Keratinocyte (primary cell): ENCODE measurements at regions not wholly inside any gene's neighbourhood (a gene's known extent, or its start where the extent isn't known, plus 50 kb on each side); places are given as distances from the start of the nearest gene placed in this dataset.

ENCODE experiments used
- DNase-seq: peaks from one replicate; pipeline ENCODE4 v3.0.0-alpha.2; 2011; ENCODE audit warnings: low read depth, missing footprints, low spot score
- FAIRE-seq: peaks from 2 replicates; lab custom pipeline; 2011; peaks lifted over from hg19 to GRCh38; lab: Jason Lieb, UNC
- H2AFZ ChIP-seq: 2 replicates; pipeline ENCODE4 v1.6.0; 2012; ENCODE audit warnings: low read length, control low read depth, inconsistent platforms; ENCODE audit not compliant: control insufficient read depth
- H3K27ac ChIP-seq: 2 replicates; pipeline ENCODE4 v1.5.1; 2011; ENCODE audit warnings: low read length; ENCODE audit not compliant: control insufficient read depth, insufficient read depth
- H3K27me3 ChIP-seq: 3 replicates; pipeline ENCODE4 v1.6.0; 2011; ENCODE audit warnings: low read length; ENCODE audit not compliant: control insufficient read depth, insufficient read depth; ENCODE audit errors: extremely low read depth
- H3K36me3 ChIP-seq, 2 experiments: 2 replicates in 1 of 2; 3 replicates in 1 of 2; pipeline ENCODE4 v1.5.1; 2011; ENCODE audit warnings: low read length in 2 of 2, mild to moderate bottlenecking in 1 of 2; ENCODE audit not compliant: control insufficient read depth in 2 of 2, insufficient read depth in 2 of 2; ENCODE audit errors: extremely low read depth in 1 of 2
- H3K4me1 ChIP-seq: 3 replicates; pipeline ENCODE4 v1.5.1; 2011; ENCODE audit warnings: low read length; ENCODE audit not compliant: control insufficient read depth, insufficient read depth; ENCODE audit errors: extremely low read depth
- H3K4me2 ChIP-seq: 3 replicates; pipeline ENCODE4 v1.6.0; 2011; ENCODE audit warnings: low read depth, low read length; ENCODE audit not compliant: control insufficient read depth, insufficient read depth; ENCODE audit errors: extremely low read depth
- H3K4me3 ChIP-seq, 3 experiments: fragments of 200-600 bp in 1 of 3; sonication (generic) in 1 of 3; 2 replicates in 2 of 3; 3 replicates in 1 of 3; pipeline ENCODE4 v1.5.1; 2011 to 2016; ENCODE audit warnings: low read length in 3 of 3, mild to moderate bottlenecking in 3 of 3, control low read depth in 2 of 3, inconsistent platforms in 1 of 3, low read depth in 1 of 3, mixed read lengths in 1 of 3, mixed run types in 1 of 3, moderate library complexity in 1 of 3; ENCODE audit not compliant: control insufficient read depth in 2 of 3, insufficient read depth in 2 of 3; ENCODE audit errors: extremely low read depth in 1 of 3
- H3K79me2 ChIP-seq: 2 replicates; pipeline ENCODE4 v1.6.0; 2012; ENCODE audit warnings: low read length; ENCODE audit not compliant: control insufficient read depth, insufficient read depth
- H3K9ac ChIP-seq: 3 replicates; pipeline ENCODE4 v1.6.0; 2011; ENCODE audit warnings: low read length; ENCODE audit not compliant: control insufficient read depth, insufficient read depth; ENCODE audit errors: extremely low read depth
- H3K9me1 ChIP-seq: 3 replicates; pipeline ENCODE4 v1.6.0; 2011; ENCODE audit warnings: low read length; ENCODE audit not compliant: control insufficient read depth, insufficient read depth; ENCODE audit errors: extremely low read depth
- H3K9me3 ChIP-seq: 2 replicates; pipeline ENCODE4 v1.5.1; 2012; ENCODE audit warnings: low read depth, low read length; ENCODE audit not compliant: control insufficient read depth
- H4K20me1 ChIP-seq: 3 replicates; pipeline ENCODE4 v1.6.0; 2011; ENCODE audit warnings: low read length; ENCODE audit not compliant: control insufficient read depth, insufficient read depth; ENCODE audit errors: extremely low read depth
- EZH2 ChIP-seq: IDR thresholded peaks from one replicate; pipeline ENCODE4 v1.6.1; 2012; ENCODE audit warnings: inconsistent platforms, mild to moderate bottlenecking, low read length, moderate library complexity
- dilution Hi-C: fragments of 300-500 bp; cut with MboI; formaldehyde crosslinking; loops from one replicate; pipeline ENCODE4 v1.7.0; 2020; ENCODE audit warnings: low sequenced_read_pairs; ENCODE audit not compliant: extremely low pct_ligation_motif_present
- TF ChIP-seq, protein P1 (sequence below), 3 experiments: IDR thresholded peaks in 1 of 3; conservative IDR thresholded peaks in 1 of 3; optimal IDR thresholded peaks in 1 of 3; 2 replicates in 2 of 3; 3 replicates in 1 of 3; pipeline versions ENCODE3 to v1.5.1; 2011; ENCODE audit warnings: low read length in 3 of 3, mild to moderate bottlenecking in 3 of 3, moderate library complexity in 2 of 3, control low read depth in 1 of 3, inconsistent platforms in 1 of 3; ENCODE audit not compliant: insufficient read depth in 2 of 3; ENCODE audit errors: extremely low read depth in 1 of 3

DNA sequence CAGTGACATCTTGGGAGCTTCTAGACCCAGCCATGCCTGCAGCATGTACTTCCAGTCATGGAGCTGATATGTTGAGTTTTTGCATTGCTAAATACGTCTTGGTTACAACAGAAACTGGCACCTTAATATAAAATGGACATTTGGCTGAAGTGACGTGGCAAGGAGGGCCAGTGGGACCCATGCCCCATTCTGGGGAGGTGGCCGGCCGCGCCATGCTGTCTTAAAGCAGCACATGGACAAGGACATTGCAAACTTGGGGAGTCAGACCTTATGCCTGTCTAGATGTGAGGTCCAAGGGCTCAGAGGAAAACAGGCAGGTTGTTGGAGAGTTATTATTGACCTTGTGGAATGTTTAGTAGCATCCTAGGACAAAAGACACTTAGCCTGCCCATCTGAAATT, 588.0 kb upstream of the CDH4 start:
- dilution Hi-C loops, result no loop called here
- Histone ChIP-seq H3K27me3 (no peaks in the 10 kb centered on the region), H3K4me1 (no peaks in the 10 kb centered on the region), H3K36me3 (no peaks in the 10 kb centered on the region), H4K20me1 (no peaks in the 10 kb centered on the region), H3K4me3 (no peak overlapping the region), H3K4me2 (no peak overlapping the region), H2AFZ (no peak overlapping the region), H3K27ac (no peak overlapping the region), H3K9me3 (no peaks in the 10 kb centered on the region), H3K79me2 (no peaks in the 10 kb centered on the region), H3K9me1 (no peaks in the 10 kb centered on the region), H3K9ac (no peak overlapping the region)
- no peak for FAIRE-seq
- TF ChIP-seq, protein P1, sequence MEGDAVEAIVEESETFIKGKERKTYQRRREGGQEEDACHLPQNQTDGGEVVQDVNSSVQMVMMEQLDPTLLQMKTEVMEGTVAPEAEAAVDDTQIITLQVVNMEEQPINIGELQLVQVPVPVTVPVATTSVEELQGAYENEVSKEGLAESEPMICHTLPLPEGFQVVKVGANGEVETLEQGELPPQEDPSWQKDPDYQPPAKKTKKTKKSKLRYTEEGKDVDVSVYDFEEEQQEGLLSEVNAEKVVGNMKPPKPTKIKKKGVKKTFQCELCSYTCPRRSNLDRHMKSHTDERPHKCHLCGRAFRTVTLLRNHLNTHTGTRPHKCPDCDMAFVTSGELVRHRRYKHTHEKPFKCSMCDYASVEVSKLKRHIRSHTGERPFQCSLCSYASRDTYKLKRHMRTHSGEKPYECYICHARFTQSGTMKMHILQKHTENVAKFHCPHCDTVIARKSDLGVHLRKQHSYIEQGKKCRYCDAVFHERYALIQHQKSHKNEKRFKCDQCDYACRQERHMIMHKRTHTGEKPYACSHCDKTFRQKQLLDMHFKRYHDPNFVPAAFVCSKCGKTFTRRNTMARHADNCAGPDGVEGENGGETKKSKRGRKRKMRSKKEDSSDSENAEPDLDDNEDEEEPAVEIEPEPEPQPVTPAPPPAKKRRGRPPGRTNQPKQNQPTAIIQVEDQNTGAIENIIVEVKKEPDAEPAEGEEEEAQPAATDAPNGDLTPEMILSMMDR (optimal IDR thresholded peaks at IDR 0.05 in 1 of 3, IDR thresholded peaks at IDR 0.05 in 1 of 3, conservative IDR thresholded peaks at IDR 0.05 in 1 of 3; ENCODE audit: extremely low read depth in 1 of 3, insufficient read depth in 2 of 3, low read length in 3 of 3), result no peak
- no peak for TF ChIP-seq EZH2
- no peak for DNase-seq

GRCh38 chr20:60667641-60668040, 584.4 kb upstream of the CDH4 start:
- no peak overlapping the region for H3K4me3 ChIP-seq
- no peaks in the 10 kb centered on the region for H3K9me3 ChIP-seq
- TF ChIP-seq, protein P1 (optimal IDR thresholded peaks at IDR 0.05 in 1 of 3, IDR thresholded peaks at IDR 0.05 in 1 of 3, conservative IDR thresholded peaks at IDR 0.05 in 1 of 3; ENCODE audit: extremely low read depth in 1 of 3, insufficient read depth in 2 of 3, low read length in 3 of 3), result no peak
- TF ChIP-seq EZH2, result no peak
- dilution Hi-C loops, result no loop called here
- H3K27ac ChIP-seq, result no peak overlapping the region
- H3K27me3 ChIP-seq, result no peaks in the 10 kb centered on the region
- no peaks in the 10 kb centered on the region for H3K36me3 ChIP-seq
- H3K9ac ChIP-seq, result no peak overlapping the region
- no peak for DNase-seq
- H3K4me1 ChIP-seq, result no peaks in the 10 kb centered on the region
- no peak overlapping the region for H2AFZ ChIP-seq
- FAIRE-seq, result no peak
- no peaks in the 10 kb centered on the region for H3K79me2 ChIP-seq
- no peak overlapping the region for H3K4me2 ChIP-seq
- H4K20me1 ChIP-seq, result no peaks in the 10 kb centered on the region
- H3K9me1 ChIP-seq, result no peaks in the 10 kb centered on the region
